IMR-90 (cell line): ENCODE measurements at regions not wholly inside any gene's neighbourhood (a gene's known extent, or its start where the extent isn't known, plus 50 kb on each side); places are given as distances from the start of the nearest gene placed in this dataset.

ENCODE experiments used
- ATAC-seq: fragments of 200-7000 bp; cut with Tn5 transposase; 2 replicates; pipeline ENCODE4 v1.9.1; 2020; ENCODE audit warnings: low read depth, mild to moderate bottlenecking, moderate library complexity
- BruUV-seq: library from RNA; stranded (reverse); fragments of 400-500 nt; replicated peaks from 2 replicates; lab custom pipeline; 2021; lab: Mats Ljungman, UMichigan
- CTCF ChIA-PET: fragments of 300-600 bp; formaldehyde crosslinking; extraction: SDS; loops from one replicate; lab custom pipeline; 2021; ENCODE audit warnings: antibody characterized with exemption; lab: Yijun Ruan, JAX
- POLR2A ChIA-PET: fragments of 300-600 bp; sonication (Branson Sonifier 250); formaldehyde crosslinking; loops from one replicate; lab custom pipeline; 2022; ENCODE audit warnings: antibody characterized with exemption; ENCODE audit not compliant: unreplicated experiment; lab: Charles Lee
- DNase-seq: peaks from one replicate; pipeline ENCODE4 v3.0.0; 2013
- H2AFZ ChIP-seq: replicated peaks from 2 replicates; pipeline ENCODE3; 2013; ENCODE audit warnings: low read length, mild to moderate bottlenecking; ENCODE audit not compliant: poor library complexity
- H2AK5ac ChIP-seq: 2 replicates; pipeline ENCODE4 v1.6.1; 2013; ENCODE audit warnings: low read depth, low read length, inconsistent platforms
- H2AK9ac ChIP-seq: replicated peaks from 2 replicates; pipeline ENCODE3; 2013; ENCODE audit warnings: mild to moderate bottlenecking, low read depth, low read length, moderate library complexity; ENCODE audit not compliant: poor library complexity
- H2BK120ac ChIP-seq: 2 replicates; pipeline ENCODE4 v1.6.1; 2013; ENCODE audit warnings: low read depth, low read length, inconsistent platforms
- H2BK15ac ChIP-seq: 3 replicates; pipeline ENCODE4 v1.6.1; 2013; ENCODE audit warnings: low read depth, low read length, inconsistent platforms
- H2BK20ac ChIP-seq: 2 replicates; pipeline ENCODE4 v1.6.1; 2013; ENCODE audit warnings: low read depth, mild to moderate bottlenecking, inconsistent platforms, low read length, moderate library complexity
- H2BK5ac ChIP-seq: 2 replicates; pipeline ENCODE4 v1.6.1; 2013; ENCODE audit warnings: mild to moderate bottlenecking, low read depth, low read length, inconsistent platforms; ENCODE audit not compliant: poor library complexity, severe bottlenecking
- H3K14ac ChIP-seq: replicated peaks from 2 replicates; pipeline ENCODE4 v1.6.1; 2013; ENCODE audit warnings: low read depth, low read length, inconsistent platforms
- H3K18ac ChIP-seq: 2 replicates; pipeline ENCODE4 v1.6.1; 2013; ENCODE audit warnings: low read depth, low read length, control low read depth
- H3K23ac ChIP-seq: 2 replicates; pipeline ENCODE4 v1.6.1; 2013; ENCODE audit warnings: low read depth, low read length, inconsistent platforms
- H3K27ac ChIP-seq: 2 replicates; pipeline ENCODE4 v1.5.1; 2013; ENCODE audit warnings: mild to moderate bottlenecking, control low read depth, low read length; ENCODE audit not compliant: insufficient read depth
- H3K27me3 ChIP-seq: 2 replicates; pipeline ENCODE4 v1.6.1; 2013; ENCODE audit warnings: low read length; ENCODE audit not compliant: control insufficient read depth, insufficient read depth
- H3K36me3 ChIP-seq: 2 replicates; pipeline ENCODE4 v1.6.1; 2013; ENCODE audit warnings: low read length, mixed read lengths; ENCODE audit not compliant: control insufficient read depth, insufficient read depth
- H3K4ac ChIP-seq: 2 replicates; pipeline ENCODE4 v1.6.1; 2013; ENCODE audit warnings: low read depth, low read length, inconsistent platforms
- H3K4me1 ChIP-seq: 2 replicates; pipeline ENCODE4 v1.6.1; 2013; ENCODE audit warnings: low read length, mixed read lengths; ENCODE audit not compliant: control insufficient read depth, insufficient read depth
- H3K4me2 ChIP-seq: 2 replicates; pipeline ENCODE4 v1.6.1; 2013; ENCODE audit warnings: low read depth, mild to moderate bottlenecking, control low read depth, low read length, moderate library complexity
- H3K4me3 ChIP-seq: 2 replicates; pipeline ENCODE4 v1.5.1; 2013; ENCODE audit warnings: low read depth, mild to moderate bottlenecking, control low read depth, low read length, moderate library complexity; ENCODE audit not compliant: insufficient read depth
- H3K56ac ChIP-seq: 2 replicates; pipeline ENCODE4 v1.6.1; 2013; ENCODE audit warnings: low read length, inconsistent platforms; ENCODE audit not compliant: insufficient read depth; ENCODE audit errors: extremely low read depth
- H3K79me1 ChIP-seq, 2 experiments: 2 replicates each; pipeline ENCODE4 v1.6.1; 2013; ENCODE audit warnings: low read length in 2 of 2, inconsistent platforms in 1 of 2, low read depth in 1 of 2
- H3K9ac ChIP-seq: 2 replicates; pipeline ENCODE4 v1.6.1; 2013; ENCODE audit warnings: low read depth, low read length, control low read depth
- H3K9me1 ChIP-seq: 2 replicates; pipeline ENCODE4 v1.6.1; 2013; ENCODE audit warnings: low read length, inconsistent platforms; ENCODE audit not compliant: insufficient read depth
- H3K9me3 ChIP-seq: 2 replicates; pipeline ENCODE4 v1.6.1; 2013; ENCODE audit warnings: low read length; ENCODE audit not compliant: control insufficient read depth, insufficient read depth
- H4K20me1 ChIP-seq: 2 replicates; pipeline ENCODE4 v1.6.1; 2013; ENCODE audit warnings: low read length, inconsistent platforms; ENCODE audit not compliant: insufficient read depth
- H4K5ac ChIP-seq: 2 replicates; pipeline ENCODE4 v1.6.1; 2013; ENCODE audit warnings: mild to moderate bottlenecking, low read depth, low read length, control low read depth
- H4K8ac ChIP-seq, 2 experiments: 2 replicates each; pipeline ENCODE4 v1.6.1; 2013; ENCODE audit warnings: low read depth in 2 of 2, low read length in 2 of 2, control low read depth in 1 of 2, inconsistent platforms in 1 of 2
- H4K91ac ChIP-seq: 2 replicates; pipeline ENCODE4 v1.6.1; 2013; ENCODE audit warnings: low read depth, low read length, inconsistent platforms; ENCODE audit not compliant: insufficient read depth
- BHLHE40 ChIP-seq: fragments of 150-350 bp; IDR thresholded peaks from 2 replicates; pipeline ENCODE4 v1.6.1; 2016; ENCODE audit warnings: mild to moderate bottlenecking, low read depth, low read length
- CEBPB ChIP-seq: IDR thresholded peaks from 2 replicates; pipeline ENCODE4 v1.6.1; 2012; ENCODE audit warnings: low read depth, low read length, improper control_type of control experiment
- CHD1 ChIP-seq: IDR thresholded peaks from 2 replicates; pipeline ENCODE4 v1.6.1; 2012; ENCODE audit warnings: low read depth, low read length, improper control_type of control experiment
- FOS ChIP-seq: fragments of 150-350 bp; IDR thresholded peaks from 2 replicates; pipeline ENCODE4 v1.6.1; 2016; ENCODE audit warnings: low read depth, low read length
- MAFK ChIP-seq: IDR thresholded peaks from 2 replicates; pipeline ENCODE4 v1.6.1; 2012; ENCODE audit warnings: low read depth, low read length, improper control_type of control experiment
- MAZ ChIP-seq: IDR thresholded peaks from 2 replicates; pipeline ENCODE4 v1.6.1; 2012; ENCODE audit warnings: low read depth, mild to moderate bottlenecking, low read length, improper control_type of control experiment, moderate library complexity, borderline replicate concordance
- MXI1 ChIP-seq: IDR thresholded peaks from 2 replicates; pipeline ENCODE4 v1.6.1; 2012; ENCODE audit warnings: low read depth, mild to moderate bottlenecking, low read length, moderate library complexity, borderline replicate concordance
- NFE2L2 ChIP-seq: fragments of 150-350 bp; IDR thresholded peaks from 2 replicates; pipeline ENCODE4 v1.6.1; 2016; ENCODE audit warnings: low read depth, mild to moderate bottlenecking, low read length
- POLR2A ChIP-seq: IDR thresholded peaks from 2 replicates; pipeline ENCODE4 v1.6.1; 2012; ENCODE audit warnings: mild to moderate bottlenecking, low read depth, low read length
- RAD21 ChIP-seq: IDR thresholded peaks from 2 replicates; pipeline ENCODE4 v1.6.1; 2012; ENCODE audit warnings: low read length, improper control_type of control experiment
- RCOR1 ChIP-seq: IDR thresholded peaks from 2 replicates; pipeline ENCODE4 v1.6.1; 2012; ENCODE audit warnings: mild to moderate bottlenecking, low read length, improper control_type of control experiment; ENCODE audit not compliant: insufficient replicate concordance
- RFX5 ChIP-seq: IDR thresholded peaks from 2 replicates; pipeline ENCODE4 v1.8.0; 2012; ENCODE audit warnings: low read depth, mild to moderate bottlenecking, low read length, moderate library complexity
- SMC3 ChIP-seq: fragments of 150-350 bp; IDR thresholded peaks from 2 replicates; pipeline ENCODE4 v1.6.1; 2016; ENCODE audit warnings: low read depth, mild to moderate bottlenecking, antibody characterized with exemption, low read length, moderate library complexity
- WGBS, 2 experiments: methylation state at CpG; one replicate each; pipeline versions ENCODE4 v1.1.5 to v1.1.7; 2013; ENCODE audit warnings: missing lambda C conversion rate in 2 of 2; ENCODE audit not compliant: insufficient read length in 1 of 2; ENCODE audit errors: extremely low coverage in 2 of 2; 5-methylcytosine and 5-hydroxymethylcytosine counted together
- dilution Hi-C: fragments of 300-500 bp; cut with HindIII; formaldehyde crosslinking; loops from one replicate; pipeline ENCODE4 v1.14.3; 2018; ENCODE audit warnings: low sequenced_read_pairs; ENCODE audit not compliant: unreplicated experiment
- in situ Hi-C: fragments of 300-500 bp; cut with MboI; formaldehyde crosslinking; loops from 3 replicates; pipeline ENCODE4 v1.14.3; 2019; ENCODE audit warnings: low sequenced_read_pairs, inconsistent platforms, mixed read lengths
- intact Hi-C: fragments of 100-400 bp; cut with micrococcal nuclease; formaldehyde crosslinking; loops from 2 replicates; pipeline ENCODE4 v1.10.0; 2022
- TF ChIP-seq, protein P1 (sequence below): conservative IDR thresholded peaks from 2 replicates; pipeline ENCODE4 v1.5.1; 2012; ENCODE audit warnings: mild to moderate bottlenecking, low read depth, low read length, improper control_type of control experiment
- TF ChIP-seq, protein P2 (sequence below): fragments of 150-350 bp; IDR thresholded peaks from 2 replicates; pipeline ENCODE4 v1.6.1; 2016; ENCODE audit warnings: low read depth, mild to moderate bottlenecking, low read length, moderate library complexity, borderline replicate concordance

DNA sequence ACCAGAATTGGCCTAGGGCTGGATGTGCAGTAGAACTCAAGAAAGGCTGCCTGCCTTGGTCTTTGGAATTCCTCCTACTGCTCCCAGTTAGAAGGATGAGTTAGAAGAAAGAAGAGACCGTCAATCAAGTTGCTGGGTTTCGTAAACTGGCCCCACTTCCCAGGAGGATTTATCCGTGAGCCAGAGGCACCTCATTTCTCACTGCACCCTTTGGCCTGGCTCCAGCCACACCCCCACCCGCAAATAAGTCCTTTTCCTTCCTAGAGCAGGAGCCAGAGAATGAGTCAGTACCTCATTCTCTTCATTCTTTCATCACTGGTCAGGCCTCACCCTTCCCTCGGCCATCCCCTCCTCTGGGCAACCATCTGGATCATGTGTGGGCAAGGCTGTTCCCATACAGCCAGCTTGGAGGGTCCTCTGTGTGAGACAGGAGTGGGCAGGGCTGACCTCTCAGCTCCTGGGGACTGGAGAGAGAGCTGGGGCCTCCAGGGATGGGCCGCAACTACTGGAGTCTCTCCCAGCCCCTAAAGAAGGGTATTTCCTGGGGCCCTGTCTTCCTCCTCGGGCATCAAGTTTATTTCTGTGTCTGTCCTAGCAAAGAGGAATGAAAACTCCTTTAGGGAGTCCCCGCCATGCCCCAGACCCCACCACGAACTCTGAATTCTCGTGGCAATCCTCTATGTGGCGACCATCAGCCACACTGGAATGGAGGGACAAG lies 87.2 kb upstream of the DUSP5 start:
- peak overlapping the region; percentile 82 for H2AFZ ChIP-seq
- peak; percentile 75 for TF ChIP-seq BHLHE40
- no peak for TF ChIP-seq MXI1
- TF ChIP-seq RAD21: peak; percentile 34
- no peak for TF ChIP-seq CHD1
- TF ChIP-seq SMC3: peak; percentile 19; the same call in 1 of the 2 replicates
- TF ChIP-seq RCOR1: peak; percentile 59
- TF ChIP-seq POLR2A: peak; percentile 63
- TF ChIP-seq CEBPB: peak; percentile 77; the same call in 1 of the 2 replicates
- TF ChIP-seq MAFK: no peak
- peak; percentile 57; the same call in 1 of the 2 replicates for TF ChIP-seq MAZ
- TF ChIP-seq FOS: peak; percentile 80
- TF ChIP-seq NFE2L2: no peak
- TF ChIP-seq RFX5: no peak
- TF ChIP-seq, protein P1, sequence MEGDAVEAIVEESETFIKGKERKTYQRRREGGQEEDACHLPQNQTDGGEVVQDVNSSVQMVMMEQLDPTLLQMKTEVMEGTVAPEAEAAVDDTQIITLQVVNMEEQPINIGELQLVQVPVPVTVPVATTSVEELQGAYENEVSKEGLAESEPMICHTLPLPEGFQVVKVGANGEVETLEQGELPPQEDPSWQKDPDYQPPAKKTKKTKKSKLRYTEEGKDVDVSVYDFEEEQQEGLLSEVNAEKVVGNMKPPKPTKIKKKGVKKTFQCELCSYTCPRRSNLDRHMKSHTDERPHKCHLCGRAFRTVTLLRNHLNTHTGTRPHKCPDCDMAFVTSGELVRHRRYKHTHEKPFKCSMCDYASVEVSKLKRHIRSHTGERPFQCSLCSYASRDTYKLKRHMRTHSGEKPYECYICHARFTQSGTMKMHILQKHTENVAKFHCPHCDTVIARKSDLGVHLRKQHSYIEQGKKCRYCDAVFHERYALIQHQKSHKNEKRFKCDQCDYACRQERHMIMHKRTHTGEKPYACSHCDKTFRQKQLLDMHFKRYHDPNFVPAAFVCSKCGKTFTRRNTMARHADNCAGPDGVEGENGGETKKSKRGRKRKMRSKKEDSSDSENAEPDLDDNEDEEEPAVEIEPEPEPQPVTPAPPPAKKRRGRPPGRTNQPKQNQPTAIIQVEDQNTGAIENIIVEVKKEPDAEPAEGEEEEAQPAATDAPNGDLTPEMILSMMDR: no peak
- TF ChIP-seq, protein P2, sequence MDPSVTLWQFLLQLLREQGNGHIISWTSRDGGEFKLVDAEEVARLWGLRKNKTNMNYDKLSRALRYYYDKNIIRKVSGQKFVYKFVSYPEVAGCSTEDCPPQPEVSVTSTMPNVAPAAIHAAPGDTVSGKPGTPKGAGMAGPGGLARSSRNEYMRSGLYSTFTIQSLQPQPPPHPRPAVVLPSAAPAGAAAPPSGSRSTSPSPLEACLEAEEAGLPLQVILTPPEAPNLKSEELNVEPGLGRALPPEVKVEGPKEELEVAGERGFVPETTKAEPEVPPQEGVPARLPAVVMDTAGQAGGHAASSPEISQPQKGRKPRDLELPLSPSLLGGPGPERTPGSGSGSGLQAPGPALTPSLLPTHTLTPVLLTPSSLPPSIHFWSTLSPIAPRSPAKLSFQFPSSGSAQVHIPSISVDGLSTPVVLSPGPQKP: no peak

More for the DNA sequence above, 87.2 kb upstream of the DUSP5 start:
- BruUV-seq: no TSS peak
- Histone ChIP-seq H3K36me3 (no peaks in the 10 kb centered on the region), H2BK5ac (peak overlapping the region; percentile 99), H2AK5ac (peak overlapping the region; percentile 100), H3K23ac (peak overlapping the region; percentile 97), H3K4me3 (no peak overlapping the region), H2BK120ac (peak overlapping the region; percentile 100), H3K27me3 (no peaks in the 10 kb centered on the region), H2BK20ac (peak overlapping the region; percentile 97), H3K79me1 (peaks cover 0 to 15% of the 10 kb centered on the region in 2 experiments; a peak in 1 of 4 replicates), H3K4me1 (peaks cover 32% of the 10 kb centered on the region), H3K4ac (peak overlapping the region; percentile 100), H3K9me1 (peaks cover 46% of the 10 kb centered on the region), H3K9me3 (no peaks in the 10 kb centered on the region), H3K18ac (peak overlapping the region; percentile 90), H4K8ac (peak overlapping the region; percentile 90 to 97), H3K56ac (peak overlapping the region; percentile 96), H4K91ac (peak overlapping the region; percentile 99), H3K14ac (peak overlapping the region; percentile 98), H4K5ac (peak overlapping the region; percentile 87), H2BK15ac (peak overlapping the region; percentile 99), H3K27ac (peak overlapping the region; percentile 93), H2AK9ac (peak overlapping the region; percentile 95), H3K9ac (peak overlapping the region; percentile 41), H4K20me1 (no peaks in the 10 kb centered on the region), H3K4me2 (peak overlapping the region; percentile 38)
- CTCF ChIA-PET: interaction anchor here (0.7 kb wide), 1 partner anchor 9 kb away, joined by 3 read pairs; no protein-coding TSS in a partner anchor
- dilution Hi-C loops (no loop called here), in situ Hi-C loops (no loop called here), intact Hi-C loops (loop anchor here (1.0 to 2.0 kb wide), 2 partner anchors 57 to 86 kb away; partner anchors contain the start of gene DUSP5)
- POLR2A ChIA-PET: interaction anchor here (0.6 kb wide), 1 partner anchor 62 kb away, joined by 8 read pairs; no protein-coding TSS in a partner anchor
- WGBS, 2 experiments: 75% methylated on average over 3 of the region's 11 CpGs; no CpG with 5 or more reads in 1 of the 2 experiments
- peak; percentile 98 for DNase-seq
- ATAC-seq: peak; percentile 79
